NB4 (cell line): ENCODE measurements at regions not wholly inside any gene's neighbourhood (a gene's known extent, or its start where the extent isn't known, plus 50 kb on each side); places are given as distances from the start of the nearest gene placed in this dataset.

Source experiments
- DNase-seq: peaks from one replicate; pipeline ENCODE4 v3.0.0; 2010; ENCODE audit warnings: low read depth
- H3K4me3 ChIP-seq: one replicate; pipeline ENCODE4 v1.5.1; 2011; ENCODE audit warnings: mild to moderate bottlenecking, low read depth, low read length, moderate library complexity
- CTCF ChIP-seq: IDR thresholded peaks from one replicate; pipeline ENCODE4 v1.5.1; 2012; ENCODE audit warnings: low read depth, low read length
- MAX ChIP-seq: IDR thresholded peaks from 2 replicates; pipeline ENCODE4 v1.6.1; 2011; ENCODE audit warnings: low read depth, low read length
- MYC ChIP-seq: IDR thresholded peaks from 2 replicates; pipeline ENCODE4 v1.6.1; 2011; ENCODE audit warnings: low read depth, low read length
- POLR2A ChIP-seq: IDR thresholded peaks from 2 replicates; pipeline ENCODE4 v1.6.1; 2011; ENCODE audit warnings: mild to moderate bottlenecking; ENCODE audit not compliant: insufficient read length; ENCODE audit errors: extremely low read depth

- DNase-seq: no peak
- TF ChIP-seq CTCF (no peak), MYC (no peak), POLR2A (no peak), MAX (no peak)
- H3K4me3 ChIP-seq: no peak overlapping the region
These were observed 829.9 kb downstream of the NCAM2 start for GRCh38 chr21:21828130-21828529.

DNA sequence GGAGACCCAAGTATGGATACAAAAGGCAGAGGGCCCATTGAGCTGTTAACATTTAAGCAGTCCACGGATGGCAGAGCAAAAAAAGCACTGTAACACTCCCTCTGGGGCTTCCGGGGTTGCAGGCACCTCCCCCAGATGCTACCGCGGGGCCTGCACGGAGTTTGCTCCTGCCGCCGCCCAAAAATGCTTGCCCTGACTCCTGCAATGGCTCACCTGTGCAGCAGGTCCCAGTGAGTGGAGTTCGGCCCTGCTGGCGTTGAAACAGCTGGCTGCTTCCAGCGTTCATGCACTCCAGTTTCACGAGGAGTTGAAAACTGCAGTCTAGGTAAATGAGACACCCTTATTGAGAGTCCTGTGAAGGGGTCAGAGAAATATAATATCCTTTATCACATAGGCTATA, 832.8 kb downstream of the NCAM2 start:
- DNase-seq: no peak
- TF ChIP-seq POLR2A (no peak), MAX (no peak), CTCF (no peak), MYC (no peak)
- no peak overlapping the region for H3K4me3 ChIP-seq

- no peak overlapping the region for H3K4me3 ChIP-seq
- TF ChIP-seq POLR2A (no peak), CTCF (no peak), MAX (no peak), MYC (no peak)
- DNase-seq: no peak
These were observed 847.7 kb downstream of the NCAM2 start for GRCh38 chr21:21845901-21846300.

DNA sequence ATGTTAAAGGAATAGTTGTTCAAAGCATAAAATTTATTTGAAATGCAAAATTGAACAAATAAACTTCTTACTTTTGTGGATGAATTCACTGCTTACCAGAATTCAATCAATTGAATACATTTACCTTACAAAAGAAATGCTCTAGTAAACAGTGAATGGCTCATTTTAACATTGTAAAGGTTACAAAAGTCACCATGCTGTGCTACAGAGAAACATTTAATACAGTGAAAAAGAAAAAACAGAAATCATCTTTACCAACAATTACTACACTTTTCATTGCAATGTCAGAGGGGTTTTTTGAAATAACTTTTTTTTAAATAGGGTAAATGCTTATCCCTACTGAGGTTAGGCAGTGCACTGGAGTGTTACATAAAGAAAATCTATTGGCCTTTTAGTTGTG, 853.0 kb downstream of the NCAM2 start:
- TF ChIP-seq POLR2A (no peak), MAX (no peak), CTCF (no peak), MYC (no peak)
- H3K4me3 ChIP-seq: no peak overlapping the region
- no peak for DNase-seq

DNA sequence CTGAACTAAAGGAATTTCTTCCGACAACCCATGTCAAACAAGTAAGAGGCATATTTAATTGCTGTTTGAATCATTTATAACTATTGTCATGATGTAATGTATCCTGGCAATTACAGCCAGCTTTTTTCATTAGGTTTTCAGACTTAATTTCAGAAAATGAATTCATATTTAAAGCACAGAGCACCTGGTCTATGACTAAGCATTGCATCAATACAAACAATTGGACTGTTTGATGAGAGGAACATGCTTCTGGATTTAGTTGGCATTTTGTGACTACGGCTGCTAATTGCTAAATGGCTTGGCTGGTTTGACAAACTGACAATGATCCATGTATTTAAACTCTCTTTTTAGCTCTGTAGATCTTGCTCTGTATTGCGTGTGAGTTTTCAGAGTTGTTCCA, 853.4 kb downstream of the NCAM2 start:
- no peak for DNase-seq
- no peak for TF ChIP-seq MYC
- TF ChIP-seq POLR2A: no peak
- no peak for TF ChIP-seq CTCF
- no peak for TF ChIP-seq MAX
- H3K4me3 ChIP-seq: no peak overlapping the region
